ENCODE measurements at regions not wholly inside any gene's neighbourhood (a gene's known extent, or its start where the extent isn't known, plus 50 kb on each side); places are given as distances from the start of the nearest gene placed in this dataset.

DNA sequence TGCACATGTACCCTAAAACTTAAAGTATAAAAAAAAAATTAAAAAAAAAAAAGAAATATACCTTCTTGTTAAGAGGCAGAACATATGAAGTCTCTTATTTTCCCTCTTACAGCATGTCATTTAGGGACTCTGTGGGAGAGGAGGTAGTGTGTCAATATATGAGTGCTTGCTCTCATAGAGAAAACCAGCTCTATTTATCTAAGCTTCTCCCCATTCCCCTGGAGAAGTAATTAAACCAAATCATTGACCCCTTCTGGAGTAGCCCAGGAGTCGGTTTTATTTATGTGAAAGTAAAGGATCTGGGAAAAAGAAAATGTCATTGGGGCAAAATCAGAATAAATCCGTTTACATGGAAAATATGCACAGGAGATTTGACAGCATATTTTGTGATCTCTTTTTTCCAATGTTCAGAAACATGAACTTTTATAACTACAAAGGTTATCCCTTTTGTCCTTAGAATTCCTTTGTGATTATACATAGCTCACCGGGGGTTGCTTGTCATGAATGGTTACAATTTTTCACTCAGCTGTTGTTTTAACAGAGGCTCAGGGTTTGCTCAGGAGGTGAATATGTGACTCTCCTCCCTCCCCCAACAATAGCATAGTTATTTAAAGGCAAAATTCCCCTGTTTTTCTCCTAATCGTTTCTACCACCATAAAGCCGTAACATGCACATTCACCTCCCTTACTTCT, 114.5 kb upstream of the C1orf21 start:
- no peak overlapping the region for H3K27ac ChIP-seq
- H3K4me1 ChIP-seq, result no peaks in the 10 kb centered on the region
- H3K36me3 ChIP-seq, result no peaks in the 10 kb centered on the region
- no peaks in the 10 kb centered on the region for H3K27me3 ChIP-seq
- intact Hi-C loops (cut with DNase I), result no loop called here
- DNase-seq (ENCODE audit: extremely low spot score in 2 of 2), result no peak
- H3K4me3 ChIP-seq, result no peak overlapping the region
- TF ChIP-seq POLR2A (IDR thresholded peaks at IDR 0.05) (no peak), POLR2AphosphoS5 (IDR thresholded peaks at IDR 0.05; ENCODE audit: insufficient read depth in 1 of 2, low read depth in 1 of 2) (no peak)
- TF ChIP-seq, protein P1, sequence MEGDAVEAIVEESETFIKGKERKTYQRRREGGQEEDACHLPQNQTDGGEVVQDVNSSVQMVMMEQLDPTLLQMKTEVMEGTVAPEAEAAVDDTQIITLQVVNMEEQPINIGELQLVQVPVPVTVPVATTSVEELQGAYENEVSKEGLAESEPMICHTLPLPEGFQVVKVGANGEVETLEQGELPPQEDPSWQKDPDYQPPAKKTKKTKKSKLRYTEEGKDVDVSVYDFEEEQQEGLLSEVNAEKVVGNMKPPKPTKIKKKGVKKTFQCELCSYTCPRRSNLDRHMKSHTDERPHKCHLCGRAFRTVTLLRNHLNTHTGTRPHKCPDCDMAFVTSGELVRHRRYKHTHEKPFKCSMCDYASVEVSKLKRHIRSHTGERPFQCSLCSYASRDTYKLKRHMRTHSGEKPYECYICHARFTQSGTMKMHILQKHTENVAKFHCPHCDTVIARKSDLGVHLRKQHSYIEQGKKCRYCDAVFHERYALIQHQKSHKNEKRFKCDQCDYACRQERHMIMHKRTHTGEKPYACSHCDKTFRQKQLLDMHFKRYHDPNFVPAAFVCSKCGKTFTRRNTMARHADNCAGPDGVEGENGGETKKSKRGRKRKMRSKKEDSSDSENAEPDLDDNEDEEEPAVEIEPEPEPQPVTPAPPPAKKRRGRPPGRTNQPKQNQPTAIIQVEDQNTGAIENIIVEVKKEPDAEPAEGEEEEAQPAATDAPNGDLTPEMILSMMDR (IDR thresholded peaks at IDR 0.05), result no peak
- no peaks in the 10 kb centered on the region for H3K9me3 ChIP-seq

DNA sequence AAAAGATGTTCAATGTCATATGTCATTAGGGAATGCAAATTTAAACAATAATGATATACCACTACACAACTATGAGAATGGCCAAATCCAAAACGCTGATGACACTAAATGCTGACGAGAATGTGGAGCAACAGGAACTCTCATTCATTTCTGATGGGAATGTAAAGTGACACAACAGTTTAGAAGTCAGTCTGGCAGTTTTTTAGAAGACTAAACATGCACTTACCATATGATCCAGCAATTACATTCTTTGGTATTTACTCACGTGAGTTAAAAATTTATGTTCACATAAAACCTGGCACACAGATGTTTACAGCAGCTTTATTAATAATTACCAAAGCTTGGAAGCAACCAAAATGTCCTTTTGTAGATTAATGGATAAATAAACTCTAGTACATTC, 110.4 kb upstream of the C1orf21 start:
- Histone ChIP-seq H3K4me1 (no peaks in the 10 kb centered on the region), H3K36me3 (no peaks in the 10 kb centered on the region), H3K27ac (no peak overlapping the region), H3K27me3 (no peaks in the 10 kb centered on the region), H3K4me3 (no peak overlapping the region), H3K9me3 (no peaks in the 10 kb centered on the region)
- intact Hi-C loops (cut with DNase I), result no loop called here
- DNase-seq (ENCODE audit: extremely low spot score in 2 of 2), result no peak
- TF ChIP-seq POLR2AphosphoS5 (IDR thresholded peaks at IDR 0.05; ENCODE audit: insufficient read depth in 1 of 2, low read depth in 1 of 2) (no peak), POLR2A (IDR thresholded peaks at IDR 0.05) (no peak)
- TF ChIP-seq, protein P1 (IDR thresholded peaks at IDR 0.05), result no peak

DNA sequence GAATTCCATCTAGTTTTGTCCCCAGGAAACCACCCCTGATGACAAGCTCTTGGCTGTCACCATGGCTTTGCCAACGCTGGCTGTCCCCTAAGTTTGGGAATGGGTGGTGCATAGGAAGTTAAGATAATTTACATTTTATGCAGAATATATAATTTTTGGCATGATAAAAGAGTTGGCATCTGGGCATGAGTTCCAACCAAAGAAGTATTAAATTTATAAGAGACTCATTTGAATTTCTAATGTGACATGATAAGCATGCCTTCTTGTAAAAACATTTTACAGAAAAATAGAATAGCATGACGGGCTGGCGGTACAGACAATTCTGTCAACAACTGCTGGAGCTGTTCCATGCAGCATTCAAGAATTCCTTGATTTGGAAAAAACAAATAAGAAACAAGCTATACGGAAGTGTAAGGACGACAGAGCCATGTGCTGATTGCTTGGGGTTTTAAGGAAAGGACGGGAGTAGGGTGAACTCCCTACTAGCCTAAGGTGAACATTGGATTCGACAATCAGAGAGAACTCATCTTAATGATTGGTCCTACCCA, 106.8 kb upstream of the C1orf21 start:
- TF ChIP-seq POLR2AphosphoS5 (IDR thresholded peaks at IDR 0.05; ENCODE audit: insufficient read depth in 1 of 2, low read depth in 1 of 2) (no peak), POLR2A (IDR thresholded peaks at IDR 0.05) (no peak)
- TF ChIP-seq, protein P1 (IDR thresholded peaks at IDR 0.05), result no peak
- no peak for DNase-seq (ENCODE audit: extremely low spot score in 2 of 2)
- intact Hi-C loops (cut with DNase I), result no loop called here
- Histone ChIP-seq H3K4me1 (no peaks in the 10 kb centered on the region), H3K27me3 (no peaks in the 10 kb centered on the region), H3K36me3 (no peaks in the 10 kb centered on the region), H3K9me3 (no peaks in the 10 kb centered on the region), H3K4me3 (no peak overlapping the region), H3K27ac (no peak overlapping the region)

DNA sequence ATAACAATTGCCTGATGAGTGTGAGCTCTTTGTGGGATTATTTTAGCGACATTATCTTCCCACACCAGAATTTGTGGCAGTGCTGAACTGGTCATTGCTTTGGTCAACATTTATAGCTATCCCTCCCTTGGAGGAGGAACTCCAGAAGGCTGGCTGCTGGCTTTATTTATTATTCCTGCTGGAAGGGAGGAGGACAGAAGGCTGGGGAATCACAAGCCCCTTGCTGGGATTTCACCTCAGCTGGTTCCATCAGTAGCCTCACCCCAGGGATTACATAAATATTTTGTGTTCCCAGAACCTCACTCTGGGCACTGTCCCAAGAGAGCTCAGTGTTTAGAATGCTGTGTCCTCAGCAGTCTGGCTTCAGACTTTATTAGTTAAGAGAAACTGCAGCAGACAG, 102.8 kb upstream of the C1orf21 start:
- Histone ChIP-seq H3K9me3 (no peaks in the 10 kb centered on the region), H3K4me3 (no peak overlapping the region), H3K4me1 (no peaks in the 10 kb centered on the region), H3K36me3 (no peaks in the 10 kb centered on the region), H3K27me3 (no peaks in the 10 kb centered on the region), H3K27ac (peak overlapping the region; percentile 53)
- intact Hi-C loops (cut with DNase I), result no loop called here
- no peak for DNase-seq (ENCODE audit: extremely low spot score in 2 of 2)
- TF ChIP-seq, protein P1 (IDR thresholded peaks at IDR 0.05), result no peak
- TF ChIP-seq POLR2A (IDR thresholded peaks at IDR 0.05) (no peak), POLR2AphosphoS5 (IDR thresholded peaks at IDR 0.05; ENCODE audit: insufficient read depth in 1 of 2, low read depth in 1 of 2) (peak; percentile 20 to 40)

DNA sequence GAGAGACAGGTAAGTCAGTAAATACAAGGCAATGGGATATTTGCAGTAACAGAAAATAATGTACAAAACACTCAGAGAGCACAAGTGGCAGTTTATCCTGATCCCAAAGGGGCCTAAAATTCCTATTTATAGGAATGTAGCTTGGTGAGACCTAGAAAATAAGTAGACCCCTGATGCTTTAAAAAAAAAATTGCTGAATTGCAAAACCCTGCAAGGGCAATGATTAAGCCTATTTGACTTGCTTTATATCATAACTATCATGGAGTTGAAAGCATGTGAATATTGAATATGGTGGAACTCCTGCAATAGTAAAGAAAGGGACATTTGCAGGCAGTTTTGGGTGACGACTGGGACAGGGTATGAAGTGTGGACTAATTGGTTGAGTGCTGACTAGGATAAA, 101.9 kb upstream of the C1orf21 start:
- DNase-seq (ENCODE audit: extremely low spot score in 2 of 2), result no peak
- Histone ChIP-seq H3K4me1 (no peaks in the 10 kb centered on the region), H3K4me3 (no peak overlapping the region), H3K9me3 (no peaks in the 10 kb centered on the region), H3K36me3 (no peaks in the 10 kb centered on the region), H3K27me3 (no peaks in the 10 kb centered on the region), H3K27ac (no peak overlapping the region)
- TF ChIP-seq POLR2AphosphoS5 (IDR thresholded peaks at IDR 0.05; ENCODE audit: insufficient read depth in 1 of 2, low read depth in 1 of 2) (no peak), POLR2A (IDR thresholded peaks at IDR 0.05) (no peak)
- TF ChIP-seq, protein P1 (IDR thresholded peaks at IDR 0.05), result no peak
- intact Hi-C loops (cut with DNase I), result no loop called here

Data from vagina (tissue), 2 donors.